PC-3 (cell line): ENCODE measurements at regions not wholly inside any gene's neighbourhood (a gene's known extent, or its start where the extent isn't known, plus 50 kb on each side); places are given as distances from the start of the nearest gene placed in this dataset.

Experiments
- ATAC-seq: fragments of 200-7000 bp; cut with Tn5 transposase; 2 replicates; pipeline ENCODE4 v1.9.1; 2020; ENCODE audit warnings: mild to moderate bottlenecking, moderate library complexity
- BruUV-seq: library from RNA; stranded (reverse); fragments of 400-500 nt; replicated peaks from 2 replicates; lab custom pipeline; 2021; lab: Mats Ljungman, UMichigan
- CTCF ChIA-PET: fragments of 300-600 bp; sonication (Branson Sonifier 250); formaldehyde crosslinking; loops from one replicate; lab custom pipeline; 2022; ENCODE audit warnings: antibody characterized with exemption; lab: Charles Lee
- POLR2A ChIA-PET: fragments of 300-600 bp; sonication (Branson Sonifier 250); formaldehyde crosslinking; loops from one replicate; lab custom pipeline; 2022; ENCODE audit warnings: antibody characterized with exemption; ENCODE audit not compliant: unreplicated experiment; lab: Charles Lee
- DNase-seq: peaks from one replicate; pipeline ENCODE4 v3.0.0-alpha.2; 2015
- H2AFZ ChIP-seq: fragments of 300-600 bp; sonication (generic); 2 replicates; pipeline ENCODE4 v1.6.0; 2016; ENCODE audit warnings: antibody characterized with exemption, low read length
- H3F3A ChIP-seq: fragments of 300-600 bp; sonication (generic); one replicate; pipeline ENCODE4 v1.6.0; 2017; ENCODE audit warnings: antibody characterized with exemption, low read length, control low read depth, mild to moderate bottlenecking; ENCODE audit not compliant: unreplicated experiment
- H3K27ac ChIP-seq: fragments of 300-600 bp; sonication (generic); 2 replicates; pipeline ENCODE4 v1.5.1; 2016; ENCODE audit warnings: mild to moderate bottlenecking, low read length
- H3K27me3 ChIP-seq: fragments of 300-600 bp; sonication (generic); 2 replicates; pipeline ENCODE4 v1.6.1; 2016; ENCODE audit warnings: low read length, mixed read lengths
- H3K36me3 ChIP-seq: fragments of 300-600 bp; sonication (generic); 2 replicates; pipeline ENCODE4 v1.6.1; 2016; ENCODE audit warnings: low read depth, mixed run types, low read length, mixed read lengths
- H3K4me1 ChIP-seq: fragments of 300-600 bp; sonication (generic); 2 replicates; pipeline ENCODE4 v1.5.1; 2016; ENCODE audit warnings: low read length; ENCODE audit not compliant: insufficient read depth
- H3K4me2 ChIP-seq: fragments of 300-600 bp; sonication (generic); 2 replicates; pipeline ENCODE4 v1.6.0; 2016; ENCODE audit warnings: low read length
- H3K4me3 ChIP-seq: fragments of 300-600 bp; sonication (generic); 2 replicates; pipeline ENCODE4 v1.5.1; 2016; ENCODE audit warnings: mild to moderate bottlenecking, low read length, mixed read lengths
- H3K79me2 ChIP-seq: fragments of 300-600 bp; sonication (generic); 2 replicates; pipeline ENCODE4 v1.6.1; 2017; ENCODE audit warnings: low read length, mixed read lengths
- H3K9ac ChIP-seq: fragments of 300-600 bp; sonication (generic); 2 replicates; pipeline ENCODE4 v1.6.0; 2016; ENCODE audit warnings: mild to moderate bottlenecking, low read length
- H3K9me2 ChIP-seq: fragments of 300-600 bp; sonication (generic); replicated peaks from 2 replicates; pipeline ENCODE4 v1.6.1; 2016; ENCODE audit warnings: mixed run types, low read length, mixed read lengths
- H3K9me3 ChIP-seq: fragments of 300-600 bp; sonication (generic); 2 replicates; pipeline ENCODE4 v1.6.1; 2016; ENCODE audit warnings: low read length, mixed read lengths
- H4K20me1 ChIP-seq: fragments of 300-600 bp; sonication (generic); 2 replicates; pipeline ENCODE4 v1.6.1; 2016; ENCODE audit warnings: low read length, mixed read lengths
- EZH2 ChIP-seq: fragments of 300-600 bp; sonication (generic); IDR thresholded peaks from one replicate; pipeline ENCODE4 v1.6.1; 2017; ENCODE audit warnings: antibody characterized with exemption, mild to moderate bottlenecking, low read length; ENCODE audit not compliant: unreplicated experiment
- EZH2phosphoT487 ChIP-seq: fragments of 300-600 bp; sonication (generic); IDR thresholded peaks from 2 replicates; pipeline ENCODE4 v1.6.1; 2018; ENCODE audit warnings: mild to moderate bottlenecking, antibody characterized with exemption, low read length, borderline replicate concordance
- intact Hi-C: fragments of 100-400 bp; cut with micrococcal nuclease; formaldehyde crosslinking; loops from 2 replicates; pipeline ENCODE4 v1.9.0; 2023
- TF ChIP-seq, protein P1 (sequence below): fragments of 300-600 bp; sonication (generic); conservative IDR thresholded peaks from 2 replicates; pipeline ENCODE4 v1.5.1; 2017; ENCODE audit warnings: antibody characterized with exemption, low read depth, mild to moderate bottlenecking, low read length

DNA sequence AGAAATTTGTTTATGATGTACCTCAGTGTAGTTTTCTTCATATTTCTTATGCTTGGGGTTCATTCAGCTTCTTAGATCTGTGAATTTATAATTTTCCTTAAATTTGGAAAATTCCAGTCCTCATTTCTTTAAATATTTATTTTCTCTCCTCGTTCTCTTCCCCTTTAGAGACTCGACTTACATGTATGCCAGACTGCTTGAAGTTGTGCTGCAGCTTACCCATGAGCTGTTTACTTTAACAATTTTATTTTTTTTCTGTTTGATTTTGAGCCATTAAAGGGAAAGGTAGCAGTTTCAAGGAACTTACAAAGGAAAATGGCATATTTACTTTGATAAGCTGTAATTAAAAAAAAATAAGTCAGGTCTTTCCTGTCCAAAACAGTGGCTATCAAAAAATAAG lies 123.0 kb upstream of the ZNF32 start:
- Histone ChIP-seq H2AFZ (no peak overlapping the region), H3K9ac (no peak overlapping the region), H3K9me2 (no peaks in the 10 kb centered on the region), H3K79me2 (no peaks in the 10 kb centered on the region), H3K4me1 (no peaks in the 10 kb centered on the region), H3K27ac (no peak overlapping the region), H3F3A (no peaks in the 10 kb centered on the region), H3K27me3 (no peaks in the 10 kb centered on the region), H3K4me3 (no peak overlapping the region), H3K36me3 (no peaks in the 10 kb centered on the region), H3K9me3 (no peaks in the 10 kb centered on the region), H3K4me2 (no peak overlapping the region), H4K20me1 (no peaks in the 10 kb centered on the region)
- BruUV-seq, result no TSS peak
- POLR2A ChIA-PET, result no interaction called here
- CTCF ChIA-PET, result no interaction called here
- ATAC-seq (no peak), DNase-seq (no peak)
- TF ChIP-seq, protein P1, sequence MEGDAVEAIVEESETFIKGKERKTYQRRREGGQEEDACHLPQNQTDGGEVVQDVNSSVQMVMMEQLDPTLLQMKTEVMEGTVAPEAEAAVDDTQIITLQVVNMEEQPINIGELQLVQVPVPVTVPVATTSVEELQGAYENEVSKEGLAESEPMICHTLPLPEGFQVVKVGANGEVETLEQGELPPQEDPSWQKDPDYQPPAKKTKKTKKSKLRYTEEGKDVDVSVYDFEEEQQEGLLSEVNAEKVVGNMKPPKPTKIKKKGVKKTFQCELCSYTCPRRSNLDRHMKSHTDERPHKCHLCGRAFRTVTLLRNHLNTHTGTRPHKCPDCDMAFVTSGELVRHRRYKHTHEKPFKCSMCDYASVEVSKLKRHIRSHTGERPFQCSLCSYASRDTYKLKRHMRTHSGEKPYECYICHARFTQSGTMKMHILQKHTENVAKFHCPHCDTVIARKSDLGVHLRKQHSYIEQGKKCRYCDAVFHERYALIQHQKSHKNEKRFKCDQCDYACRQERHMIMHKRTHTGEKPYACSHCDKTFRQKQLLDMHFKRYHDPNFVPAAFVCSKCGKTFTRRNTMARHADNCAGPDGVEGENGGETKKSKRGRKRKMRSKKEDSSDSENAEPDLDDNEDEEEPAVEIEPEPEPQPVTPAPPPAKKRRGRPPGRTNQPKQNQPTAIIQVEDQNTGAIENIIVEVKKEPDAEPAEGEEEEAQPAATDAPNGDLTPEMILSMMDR, result no peak
- TF ChIP-seq EZH2phosphoT487, result no peak
- no peak for TF ChIP-seq EZH2
- intact Hi-C loops, result no loop called here

DNA sequence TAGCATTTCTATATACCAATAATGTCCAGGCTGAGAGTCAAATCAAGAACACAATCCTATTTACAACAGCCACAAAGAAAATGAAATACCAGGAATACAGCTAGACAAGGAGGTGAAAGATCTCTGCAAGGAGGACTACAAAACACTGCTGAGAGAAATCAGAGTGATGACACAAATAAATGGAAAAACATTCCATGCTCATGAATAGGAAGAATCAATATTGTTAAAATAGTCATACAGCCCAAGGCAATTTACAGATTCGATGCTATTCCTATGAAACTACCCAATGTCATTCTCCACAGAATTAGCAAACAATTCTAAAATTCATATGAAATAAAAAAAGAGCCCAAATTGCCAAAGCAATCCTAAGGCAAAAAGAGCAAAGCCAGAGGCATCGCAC lies 116.8 kb upstream of the ZNF32 start:
- intact Hi-C loops, result no loop called here
- no peaks in the 10 kb centered on the region for H3K9me3 ChIP-seq
- no peak overlapping the region for H3K4me2 ChIP-seq
- no peaks in the 10 kb centered on the region for H3K79me2 ChIP-seq
- CTCF ChIA-PET, result no interaction called here
- no peak for TF ChIP-seq EZH2
- no peak for TF ChIP-seq EZH2phosphoT487
- TF ChIP-seq, protein P1, result no peak
- no peaks in the 10 kb centered on the region for H3K9me2 ChIP-seq
- POLR2A ChIA-PET, result no interaction called here
- H3K27me3 ChIP-seq, result no peaks in the 10 kb centered on the region
- H2AFZ ChIP-seq, result no peak overlapping the region
- no peak overlapping the region for H3K27ac ChIP-seq
- no peaks in the 10 kb centered on the region for H3K4me1 ChIP-seq
- no peaks in the 10 kb centered on the region for H4K20me1 ChIP-seq
- peak; percentile 29 for DNase-seq
- peak; percentile 37 for ATAC-seq
- H3K9ac ChIP-seq, result no peak overlapping the region
- no TSS peak for BruUV-seq
- H3K4me3 ChIP-seq, result no peak overlapping the region
- no peaks in the 10 kb centered on the region for H3F3A ChIP-seq
- H3K36me3 ChIP-seq, result no peaks in the 10 kb centered on the region

DNA sequence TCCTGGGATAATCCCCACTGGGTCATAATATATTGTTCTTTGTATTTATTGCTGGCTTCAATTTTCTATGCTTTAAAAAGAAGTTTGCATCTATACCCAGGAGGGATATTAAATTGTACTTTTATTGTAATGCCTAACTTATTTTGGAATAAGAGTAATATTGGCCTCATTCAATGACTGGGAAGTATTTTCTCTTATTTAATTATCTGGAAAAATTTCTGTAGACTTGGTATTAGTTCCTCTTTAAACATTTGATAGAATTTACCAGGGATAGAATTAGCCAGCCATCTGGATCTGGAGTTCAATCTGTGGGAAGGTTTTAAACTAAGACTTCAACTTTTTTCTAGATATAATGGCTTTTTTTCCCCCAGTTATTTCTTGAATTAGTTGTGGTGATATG lies 115.2 kb upstream of the ZNF32 start:
- Histone ChIP-seq H3K9me2 (no peaks in the 10 kb centered on the region), H3K4me2 (no peak overlapping the region), H3K9me3 (no peaks in the 10 kb centered on the region), H3K27ac (no peak overlapping the region), H3K4me3 (no peak overlapping the region), H3K79me2 (no peaks in the 10 kb centered on the region), H4K20me1 (no peaks in the 10 kb centered on the region), H3K4me1 (no peaks in the 10 kb centered on the region), H3K27me3 (no peaks in the 10 kb centered on the region), H3F3A (no peaks in the 10 kb centered on the region), H2AFZ (no peak overlapping the region), H3K9ac (no peak overlapping the region), H3K36me3 (no peaks in the 10 kb centered on the region)
- intact Hi-C loops, result no loop called here
- CTCF ChIA-PET, result no interaction called here
- BruUV-seq, result no TSS peak
- no peak for DNase-seq
- no peak for ATAC-seq
- POLR2A ChIA-PET, result no interaction called here
- TF ChIP-seq, protein P1, result no peak
- TF ChIP-seq EZH2phosphoT487 (no peak), EZH2 (no peak)
